ENCODE measurements at regions not wholly inside any gene's neighbourhood (a gene's known extent, or its start where the extent isn't known, plus 50 kb on each side); places are given as distances from the start of the nearest gene placed in this dataset.

DNA sequence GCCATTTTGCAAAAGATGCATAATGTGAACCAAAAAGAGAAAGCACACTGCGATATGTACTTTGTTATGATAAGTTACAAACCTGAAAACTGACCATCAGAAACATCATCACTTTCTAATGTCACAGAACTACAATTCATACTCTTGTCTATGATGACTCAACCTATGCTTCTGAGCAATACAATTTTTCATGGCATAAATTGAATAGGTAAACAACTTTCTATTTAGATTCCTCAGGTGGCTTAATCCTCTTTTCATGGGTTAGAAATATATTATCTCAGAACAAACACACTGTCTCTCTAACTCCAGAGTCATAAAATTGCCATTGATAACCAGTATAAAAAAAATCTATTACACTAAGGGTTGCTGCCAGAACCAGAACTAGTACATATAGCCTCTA is 1715.0 kb upstream of the FLRT2 start:
- TF ChIP-seq, protein P1, sequence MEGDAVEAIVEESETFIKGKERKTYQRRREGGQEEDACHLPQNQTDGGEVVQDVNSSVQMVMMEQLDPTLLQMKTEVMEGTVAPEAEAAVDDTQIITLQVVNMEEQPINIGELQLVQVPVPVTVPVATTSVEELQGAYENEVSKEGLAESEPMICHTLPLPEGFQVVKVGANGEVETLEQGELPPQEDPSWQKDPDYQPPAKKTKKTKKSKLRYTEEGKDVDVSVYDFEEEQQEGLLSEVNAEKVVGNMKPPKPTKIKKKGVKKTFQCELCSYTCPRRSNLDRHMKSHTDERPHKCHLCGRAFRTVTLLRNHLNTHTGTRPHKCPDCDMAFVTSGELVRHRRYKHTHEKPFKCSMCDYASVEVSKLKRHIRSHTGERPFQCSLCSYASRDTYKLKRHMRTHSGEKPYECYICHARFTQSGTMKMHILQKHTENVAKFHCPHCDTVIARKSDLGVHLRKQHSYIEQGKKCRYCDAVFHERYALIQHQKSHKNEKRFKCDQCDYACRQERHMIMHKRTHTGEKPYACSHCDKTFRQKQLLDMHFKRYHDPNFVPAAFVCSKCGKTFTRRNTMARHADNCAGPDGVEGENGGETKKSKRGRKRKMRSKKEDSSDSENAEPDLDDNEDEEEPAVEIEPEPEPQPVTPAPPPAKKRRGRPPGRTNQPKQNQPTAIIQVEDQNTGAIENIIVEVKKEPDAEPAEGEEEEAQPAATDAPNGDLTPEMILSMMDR (IDR thresholded peaks at IDR 0.05; ENCODE audit: borderline replicate concordance, extremely low read depth, low read length, poor library complexity, severe bottlenecking) = no peak
- TF ChIP-seq EZH2 (IDR thresholded peaks at IDR 0.05; ENCODE audit: borderline replicate concordance, low read depth, low read length, severe bottlenecking) = no peak

Measured in DND-41 (cell line).